Tibial nerve (tissue), 4 donors: ENCODE measurements at regions not wholly inside any gene's neighbourhood (a gene's known extent, or its start where the extent isn't known, plus 50 kb on each side); places are given as distances from the start of the nearest gene placed in this dataset.
"Not testable (repeated sequence)": the region's sequence is repeated elsewhere in the genome, so short reads cannot be mapped to it uniquely, and the experiment has no call there.

Experiments used
- DNase-seq, 2 donors: peaks; one replicate each; pipeline ENCODE4 v3.0.0-alpha.2; 2019; ENCODE audit warnings: low spot score in 2 of 2
- H3K27ac ChIP-seq, 4 donors: fragments of 200-600 bp; sonication (generic) in 3 of 4; one replicate each; pipeline ENCODE4 v1.5.1; 2017 to 2019; ENCODE audit warnings: mild to moderate bottlenecking in 1 of 4
- H3K27me3 ChIP-seq, 2 donors: fragments of 200-600 bp; sonication (generic) in 1 of 2; one replicate each; pipeline versions ENCODE4 v1.5.1 to v1.6.0; 2017 to 2019
- H3K36me3 ChIP-seq, 3 donors: fragments of 200-600 bp; sonication (generic); one replicate each; pipeline ENCODE4 v1.5.1; 2018 to 2019
- H3K4me1 ChIP-seq, 4 donors: fragments of 200-600 bp; sonication (generic) in 3 of 4; one replicate each; pipeline ENCODE4 v1.5.1; 2017 to 2019
- H3K4me3 ChIP-seq, 4 donors: fragments of 200-600 bp; sonication (generic) in 3 of 4; one replicate each; pipeline ENCODE4 v1.5.1; 2017 to 2019; ENCODE audit warnings: mild to moderate bottlenecking in 1 of 4, moderate library complexity in 1 of 4
- H3K9me3 ChIP-seq, 4 donors: fragments of 200-600 bp; sonication (generic) in 3 of 4; one replicate each; pipeline ENCODE4 v1.5.1; 2017 to 2019
- CTCF ChIP-seq, 5 experiments: fragments of 200-600 bp in 3 of 5; fragments of 450-650 bp in 2 of 5; sonication (generic) in 3 of 5; IDR thresholded peaks; one replicate each; pipeline ENCODE4 v1.5.1; 2016 to 2019; ENCODE audit warnings: antibody characterized with exemption in 5 of 5, mild to moderate bottlenecking in 3 of 5, moderate library complexity in 2 of 5
- EP300 ChIP-seq, 2 donors: sonication (generic); formaldehyde crosslinking; IDR thresholded peaks; one replicate each; pipeline ENCODE4 v1.6.1; 2017; ENCODE audit warnings: antibody characterized with exemption in 2 of 2, mild to moderate bottlenecking in 1 of 2
- POLR2A ChIP-seq, 2 donors: fragments of 450-650 bp; IDR thresholded peaks; one replicate each; pipeline ENCODE4 v1.6.1; 2017; ENCODE audit warnings: antibody characterized with exemption in 2 of 2, mild to moderate bottlenecking in 2 of 2, moderate library complexity in 2 of 2
- WGBS, 2 donors: methylation state at CpG; one replicate each; pipeline ENCODE4 v1.1.5; 2018; 5-methylcytosine and 5-hydroxymethylcytosine counted together

GRCh38 chr20:19048995-19049501 is 163.4 kb upstream of the SLC24A3 start:
- no peaks in the 10 kb centered on the region for H3K4me1 ChIP-seq
- DNase-seq = no peak
- no peaks in the 10 kb centered on the region for H3K27me3 ChIP-seq
- 60 to 74% methylated on average over 9 of the region's 9 CpGs for WGBS, 2 donors
- H3K27ac ChIP-seq = no peak overlapping the region
- TF ChIP-seq POLR2A (IDR thresholded peaks at IDR 0.05) (no peak), EP300 (IDR thresholded peaks at IDR 0.05) (no peak), CTCF (IDR thresholded peaks at IDR 0.05) (no peak)
- no peaks in the 10 kb centered on the region for H3K36me3 ChIP-seq
- no peak overlapping the region for H3K4me3 ChIP-seq
- H3K9me3 ChIP-seq = no peaks in the 10 kb centered on the region

GRCh38 chr20:19049514-19049913 is 162.9 kb upstream of the SLC24A3 start:
- Histone ChIP-seq H3K4me3 (no peak overlapping the region), H3K4me1 (no peaks in the 10 kb centered on the region), H3K36me3 (no peaks in the 10 kb centered on the region), H3K9me3 (no peaks in the 10 kb centered on the region), H3K27me3 (no peaks in the 10 kb centered on the region), H3K27ac (no peak overlapping the region)
- DNase-seq = no peak
- TF ChIP-seq CTCF (IDR thresholded peaks at IDR 0.05) (no peak), POLR2A (IDR thresholded peaks at IDR 0.05) (no peak), EP300 (IDR thresholded peaks at IDR 0.05) (no peak)
- WGBS, 2 donors = 80 to 92% methylated on average over 7 of the region's 7 CpGs

GRCh38 chr20:19056909-19057308 is 155.5 kb upstream of the SLC24A3 start:
- Histone ChIP-seq H3K4me1 (no peaks in the 10 kb centered on the region), H3K9me3 (peaks cover 0 to 33% (median 2%) of the 10 kb centered on the region in 4 donors), H3K4me3 (no peak overlapping the region), H3K27ac (no peak overlapping the region), H3K27me3 (no peaks in the 10 kb centered on the region), H3K36me3 (no peaks in the 10 kb centered on the region)
- 76 to 87% methylated on average over 3 of the region's 3 CpGs for WGBS, 2 donors
- no peak for DNase-seq
- no peak for TF ChIP-seq POLR2A (IDR thresholded peaks at IDR 0.05)
- no peak for TF ChIP-seq CTCF (IDR thresholded peaks at IDR 0.05)
- TF ChIP-seq EP300 (IDR thresholded peaks at IDR 0.05) = no peak

GRCh38 chr20:19064788-19065187 is 147.7 kb upstream of the SLC24A3 start:
- not testable (repeated sequence) for H3K4me1 ChIP-seq, H3K36me3 ChIP-seq, H3K27me3 ChIP-seq, H3K27ac ChIP-seq, H3K4me3 ChIP-seq, DNase-seq
- 87 to 90% methylated on average over 2 to 4 of the region's 4 CpGs for WGBS, 2 donors
- peaks cover 0 to 48% (median 2%) of the 10 kb centered on the region in 4 donors for H3K9me3 ChIP-seq

- Histone ChIP-seq H3K4me1 (no peaks in the 10 kb centered on the region), H3K27ac (no peak overlapping the region), H3K4me3 (no peak overlapping the region), H3K9me3 (peaks cover 0 to 22% (median 0%) of the 10 kb centered on the region in 4 donors), H3K36me3 (no peaks in the 10 kb centered on the region), H3K27me3 (no peaks in the 10 kb centered on the region)
- DNase-seq = no peak
- WGBS, 2 donors = 84 to 100% methylated on average over 1 of the region's 1 CpG
- TF ChIP-seq POLR2A (IDR thresholded peaks at IDR 0.05) (no peak), EP300 (IDR thresholded peaks at IDR 0.05) (no peak), CTCF (IDR thresholded peaks at IDR 0.05) (no peak)
Measured at GRCh38 chr20:19067986-19068385, 144.5 kb upstream of the SLC24A3 start.

GRCh38 chr20:19070026-19070425 is 142.4 kb upstream of the SLC24A3 start:
- Histone ChIP-seq H3K27ac (no peak overlapping the region), H3K9me3 (peaks cover 0 to 14% (median 0%) of the 10 kb centered on the region in 4 donors), H3K36me3 (no peaks in the 10 kb centered on the region), H3K4me1 (no peaks in the 10 kb centered on the region), H3K4me3 (no peak overlapping the region), H3K27me3 (no peaks in the 10 kb centered on the region)
- DNase-seq = no peak
- TF ChIP-seq POLR2A (IDR thresholded peaks at IDR 0.05) (no peak), EP300 (IDR thresholded peaks at IDR 0.05) (no peak), CTCF (IDR thresholded peaks at IDR 0.05) (no peak)
- WGBS, 2 donors = 84 to 91% methylated on average over 6 of the region's 6 CpGs
